HG03103 (cell line): ENCODE measurements at regions not wholly inside any gene's neighbourhood (a gene's known extent, or its start where the extent isn't known, plus 50 kb on each side); places are given as distances from the start of the nearest gene placed in this dataset.
"Not testable (repeated sequence)": the region's sequence is repeated elsewhere in the genome, so short reads cannot be mapped to it uniquely, and the experiment has no call there.

Experiments
- ATAC-seq: cut with Tn5 transposase; IDR thresholded peaks from one replicate; pipeline ENCODE4 v1.9.1; 2021; ENCODE audit warnings: low read depth; ENCODE audit not compliant: unreplicated experiment

GRCh38 chr5:29588236-29588635 is 1605.2 kb upstream of the CDH6 start:
- no peak for ATAC-seq

DNA sequence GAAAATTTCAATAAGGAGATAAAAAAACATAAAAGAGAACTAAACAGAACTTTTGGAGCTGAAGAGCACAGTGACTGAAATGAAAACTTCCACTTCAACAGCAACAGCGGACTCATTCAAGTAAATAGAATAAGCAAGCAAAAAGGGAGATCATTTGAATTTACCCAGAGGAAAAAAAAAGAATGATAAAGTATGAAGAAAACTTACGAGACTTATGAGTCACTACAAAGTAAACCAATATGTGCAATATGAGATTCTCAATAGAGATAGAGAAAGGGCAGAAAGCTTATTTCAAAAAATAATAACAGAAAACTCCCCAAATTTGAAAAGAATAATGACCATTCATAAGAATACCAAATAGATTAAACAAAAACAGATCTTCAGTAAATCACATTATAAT is 1605.7 kb upstream of the CDH6 start:
- no peak for ATAC-seq

DNA sequence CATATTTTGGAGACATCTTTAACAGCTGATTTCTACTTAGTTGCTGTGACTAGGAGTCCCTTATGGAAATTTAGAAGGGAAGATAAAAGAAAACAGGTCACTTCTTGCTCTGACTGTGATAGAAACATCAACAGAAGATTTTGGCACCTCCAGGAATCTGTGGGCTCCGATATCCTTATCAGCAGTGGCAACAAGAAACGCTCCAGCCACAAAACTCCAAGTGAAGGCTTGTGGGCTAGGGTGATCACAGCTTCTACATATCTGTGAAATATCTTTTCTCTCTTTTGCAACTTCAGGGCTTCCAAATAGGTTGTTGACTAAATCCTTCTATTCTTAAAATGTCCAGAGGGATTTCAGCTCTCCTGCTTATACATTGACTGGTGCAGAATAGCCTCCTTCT is 1625.5 kb upstream of the CDH6 start:
- no peak for ATAC-seq

DNA sequence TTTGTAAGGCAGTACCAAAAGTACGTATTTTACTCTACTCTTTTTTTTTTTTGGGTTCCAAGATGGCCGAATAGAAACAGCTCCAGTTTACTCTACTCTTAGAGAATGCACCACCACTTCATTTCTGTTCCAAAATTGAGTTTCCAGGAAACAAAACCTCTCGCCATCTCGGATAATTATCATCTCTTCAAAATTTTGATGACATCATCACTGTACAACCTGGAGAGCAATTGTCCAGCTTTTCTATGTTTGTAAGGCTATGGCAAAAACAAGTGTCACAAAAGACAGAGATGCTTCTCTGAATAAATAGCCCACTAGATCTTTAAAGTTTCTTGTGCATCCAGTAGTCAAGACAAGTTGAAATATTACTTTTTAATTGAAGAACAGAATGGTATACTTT is 1631.9 kb upstream of the CDH6 start:
- no peak for ATAC-seq

DNA sequence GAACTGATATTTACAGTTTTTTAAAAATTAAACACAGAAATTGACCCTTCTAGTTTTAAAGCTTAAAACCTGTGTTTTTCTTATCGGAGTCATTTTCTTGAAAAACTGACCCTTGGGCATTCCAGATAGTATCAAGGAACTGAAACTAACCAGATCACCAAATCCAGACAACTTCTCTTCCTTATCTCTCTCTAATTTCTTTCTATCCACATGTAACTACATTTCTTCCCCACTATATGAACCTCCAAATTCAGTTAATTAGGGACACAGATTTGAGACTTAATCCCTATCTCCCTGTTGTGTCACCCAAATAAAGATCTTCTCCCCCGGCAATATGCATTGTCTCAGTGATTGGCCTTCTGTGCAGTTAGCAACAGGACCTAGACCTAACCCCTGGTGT is 1643.0 kb upstream of the CDH6 start:
- ATAC-seq, result no peak

DNA sequence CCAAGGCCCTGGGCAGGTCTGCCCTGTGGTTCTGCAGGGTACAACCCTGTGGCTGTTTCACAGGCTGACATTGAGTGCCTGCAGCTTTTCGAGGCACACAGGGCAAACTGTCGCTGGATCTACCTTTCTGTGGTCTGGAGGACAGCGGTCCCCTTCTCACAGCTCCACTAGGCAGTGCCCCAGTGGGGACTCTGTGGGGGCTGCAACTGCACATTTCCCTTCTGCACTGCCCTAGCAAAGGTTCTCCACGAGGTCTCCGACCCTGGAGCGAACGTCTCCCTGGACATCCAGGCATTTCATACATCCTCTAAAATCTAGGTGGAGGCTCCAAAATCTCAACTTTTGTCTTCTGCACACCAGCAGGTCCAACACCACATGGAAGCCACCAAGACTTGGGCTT is 1645.2 kb upstream of the CDH6 start:
- no peak for ATAC-seq

DNA sequence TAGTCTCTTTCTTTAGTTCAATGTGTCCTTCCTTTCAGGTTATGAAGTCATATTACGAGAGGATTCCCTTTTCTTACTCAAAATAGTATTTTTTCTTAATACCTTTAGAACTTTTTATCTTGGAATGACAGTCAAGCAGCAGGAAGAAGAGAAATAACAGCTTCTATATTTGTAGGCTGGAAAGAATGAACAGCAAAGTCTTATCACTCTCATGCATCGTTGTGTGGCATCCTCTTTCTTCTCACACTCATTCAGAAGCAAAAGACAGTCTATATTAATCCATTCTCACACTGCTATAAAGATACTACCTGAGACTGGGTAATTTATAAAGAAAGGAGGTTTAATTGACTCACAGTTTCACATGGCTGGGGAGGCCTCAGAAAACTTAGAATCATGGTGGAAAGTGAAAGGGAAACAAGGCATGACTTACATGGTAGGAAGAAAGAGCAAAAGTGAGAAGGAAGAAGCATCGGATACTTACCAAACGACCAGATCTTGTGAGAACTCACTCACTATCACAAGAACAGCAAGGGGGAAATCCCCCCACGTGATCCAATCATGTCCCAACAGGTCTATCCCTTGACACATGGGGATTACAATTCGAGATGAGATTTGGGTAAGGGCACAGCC is 1646.1 kb upstream of the CDH6 start:
- ATAC-seq, result no peak

GRCh38 chr5:29543501-29543900 is 1650.0 kb upstream of the CDH6 start:
- no peak for ATAC-seq

DNA sequence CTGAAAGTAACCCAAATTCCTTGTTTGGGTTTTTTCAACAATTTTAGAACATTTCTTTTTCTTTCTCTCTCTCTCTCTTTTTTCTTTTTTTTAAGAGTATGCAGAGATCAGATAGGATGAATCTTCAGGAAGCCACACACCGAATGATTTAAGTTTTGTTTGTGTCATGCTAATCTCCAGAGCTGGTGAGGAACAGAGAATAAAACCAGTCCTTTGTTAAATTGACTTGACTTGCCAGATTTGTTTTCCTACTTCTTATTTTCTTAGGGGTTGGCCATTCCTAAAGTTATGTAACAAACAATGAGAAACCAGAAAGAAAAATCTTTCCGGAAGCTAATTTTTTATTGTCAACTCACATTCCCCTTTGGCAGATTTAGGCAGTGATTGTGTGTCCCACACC is 1669.3 kb upstream of the CDH6 start:
- ATAC-seq, result no peak

GRCh38 chr5:29518176-29518575 is 1675.3 kb upstream of the CDH6 start:
- no peak for ATAC-seq

- ATAC-seq, result no peak
These were observed 1677.3 kb upstream of the CDH6 start for GRCh38 chr5:29516224-29516623.

DNA sequence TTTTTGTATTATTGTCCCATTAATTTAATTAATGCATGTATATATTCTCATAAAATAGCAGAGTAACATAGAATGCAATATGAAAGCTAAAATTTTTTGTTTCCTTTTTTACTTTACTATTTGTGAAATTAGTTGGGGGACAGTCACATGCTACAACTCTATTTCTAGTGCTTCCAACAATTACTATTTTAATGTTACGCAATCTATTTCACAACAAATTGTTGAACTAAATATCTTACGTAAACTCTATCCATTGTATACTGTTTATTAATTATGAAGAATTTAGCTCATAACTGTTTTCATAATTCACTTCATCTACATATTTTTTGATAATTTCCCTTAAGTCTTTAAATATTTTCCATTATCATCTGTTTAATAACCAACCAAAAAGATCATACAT is 1685.4 kb upstream of the CDH6 start:
- ATAC-seq, result no peak

DNA sequence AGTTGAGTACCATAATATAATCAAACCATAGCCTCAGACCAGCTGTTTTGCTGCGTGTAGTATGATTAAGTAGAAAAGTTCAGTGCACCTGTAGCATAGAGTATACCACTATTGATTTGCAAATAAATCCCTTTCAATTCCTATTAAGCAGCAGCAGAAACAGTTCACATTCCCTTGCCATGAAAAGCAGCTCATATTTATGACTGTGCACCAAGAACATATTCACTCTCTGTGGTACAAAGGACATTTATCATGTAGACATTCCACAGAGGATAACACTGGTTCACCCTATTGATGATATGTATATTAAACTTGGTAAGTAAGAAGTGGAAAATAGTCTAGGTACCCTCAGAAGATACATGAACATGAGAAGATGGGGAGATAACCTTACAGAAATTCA is 1689.1 kb upstream of the CDH6 start:
- no peak for ATAC-seq

GRCh38 chr5:29498860-29499259 is 1694.6 kb upstream of the CDH6 start:
- no peak for ATAC-seq

DNA sequence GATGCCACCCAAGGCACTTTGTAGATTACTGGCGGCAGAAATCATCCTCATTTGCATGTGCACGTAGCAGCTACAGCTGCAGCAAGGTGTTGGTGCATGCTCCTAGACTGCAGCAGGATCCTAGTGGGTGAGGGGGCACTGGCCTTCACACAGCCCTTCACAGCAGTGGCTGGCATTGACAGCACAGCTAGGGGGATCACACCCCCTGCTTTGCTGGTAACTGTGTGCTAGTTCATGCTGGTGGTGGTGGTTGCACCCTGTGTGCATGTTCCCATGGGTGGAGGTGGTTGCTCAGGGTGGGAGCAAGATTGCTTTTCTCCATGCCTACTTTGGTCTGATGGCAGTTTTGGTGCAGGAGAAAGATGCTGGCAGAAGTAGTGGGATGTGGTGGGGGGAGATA is 1695.1 kb upstream of the CDH6 start:
- no peak for ATAC-seq

GRCh38 chr5:29485333-29485732 is 1708.2 kb upstream of the CDH6 start:
- no peak for ATAC-seq

- no peak for ATAC-seq
These were observed 1723.9 kb upstream of the CDH6 start for GRCh38 chr5:29469581-29469980.

DNA sequence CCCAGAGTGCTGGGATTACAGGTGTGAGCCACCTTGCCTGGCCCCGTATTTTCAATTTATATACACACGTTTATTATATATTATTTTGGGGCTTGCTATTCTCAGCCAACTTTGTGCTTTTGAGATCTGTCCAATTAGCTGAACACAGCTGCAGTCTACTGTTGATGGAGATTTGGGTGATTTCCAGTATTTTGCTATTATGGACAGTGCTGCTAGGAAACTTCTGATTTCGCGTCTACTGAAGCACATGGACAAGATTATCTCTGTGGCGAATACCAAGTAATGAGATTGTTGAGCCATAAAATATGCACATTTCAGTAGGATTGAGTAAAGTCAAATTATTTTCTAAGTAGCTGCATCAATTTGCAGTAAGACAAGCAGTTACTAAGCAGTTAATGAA is 1731.2 kb upstream of the CDH6 start:
- no peak for ATAC-seq

DNA sequence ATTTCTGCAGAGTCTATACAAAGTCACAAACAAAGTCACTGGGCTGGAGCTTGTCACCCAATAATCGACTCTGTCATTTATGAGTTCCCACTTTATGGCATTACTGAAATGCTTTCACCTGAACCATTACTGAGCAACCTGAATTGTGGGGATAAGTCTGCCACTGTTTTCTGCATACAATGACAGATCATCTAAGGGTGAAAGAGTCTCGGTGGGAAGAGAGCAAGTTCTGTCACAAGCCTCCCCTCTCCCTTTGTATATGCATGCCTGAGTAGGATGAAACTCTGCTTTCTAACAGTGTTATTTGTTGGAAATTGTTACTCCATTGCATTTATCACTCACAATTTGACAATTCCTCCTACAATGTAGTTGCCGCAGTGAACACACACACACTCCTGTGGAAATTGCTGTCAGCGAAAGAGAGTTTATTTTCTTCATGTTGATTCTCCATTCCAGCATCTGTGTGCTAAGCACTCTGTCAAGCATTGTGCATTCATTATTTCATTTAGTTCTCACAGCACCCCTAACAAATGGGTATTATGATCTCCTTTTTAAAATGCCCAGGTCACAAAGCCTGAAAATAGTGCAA is 1732.4 kb upstream of the CDH6 start:
- no peak for ATAC-seq

DNA sequence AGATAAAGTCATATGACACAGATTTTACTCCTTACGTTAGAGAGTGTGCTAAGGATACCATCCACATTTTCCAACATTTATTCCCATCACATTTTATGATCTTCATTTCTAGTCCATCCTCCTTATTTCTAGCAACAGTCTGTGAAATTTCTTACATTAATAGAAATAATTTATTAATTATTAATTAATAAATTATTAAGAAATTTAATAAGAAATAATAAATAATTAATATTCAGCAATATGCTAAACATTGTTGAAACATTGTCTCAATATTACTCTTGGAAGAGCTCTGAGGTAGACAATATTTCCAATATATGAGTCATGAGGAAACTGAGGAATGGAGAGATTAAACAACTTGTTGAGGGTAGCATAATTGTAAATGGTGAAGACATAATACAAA is 1742.5 kb upstream of the CDH6 start:
- not testable (repeated sequence) for ATAC-seq

- no peak for ATAC-seq
These were observed 1778.8 kb upstream of the CDH6 start for GRCh38 chr5:29414681-29415080.

DNA sequence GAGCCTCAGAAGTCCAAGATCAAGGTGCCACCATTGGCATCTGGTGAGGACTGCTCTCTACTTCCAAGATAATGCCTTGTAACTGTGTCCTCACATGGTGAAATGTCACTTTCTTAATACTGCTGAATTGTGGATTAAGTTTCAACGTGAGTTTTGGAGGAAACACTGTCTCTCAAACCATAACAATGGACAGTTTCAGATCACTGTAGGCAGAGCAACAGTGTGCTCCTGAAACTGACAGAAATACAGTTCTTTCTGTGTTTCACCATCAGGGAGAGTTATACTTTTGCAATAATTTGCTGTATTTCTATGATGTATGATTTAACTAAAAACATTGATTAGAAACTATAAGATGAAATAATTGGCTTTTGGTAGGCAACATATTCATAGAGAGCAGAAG is 1780.5 kb upstream of the CDH6 start:
- ATAC-seq, result no peak

DNA sequence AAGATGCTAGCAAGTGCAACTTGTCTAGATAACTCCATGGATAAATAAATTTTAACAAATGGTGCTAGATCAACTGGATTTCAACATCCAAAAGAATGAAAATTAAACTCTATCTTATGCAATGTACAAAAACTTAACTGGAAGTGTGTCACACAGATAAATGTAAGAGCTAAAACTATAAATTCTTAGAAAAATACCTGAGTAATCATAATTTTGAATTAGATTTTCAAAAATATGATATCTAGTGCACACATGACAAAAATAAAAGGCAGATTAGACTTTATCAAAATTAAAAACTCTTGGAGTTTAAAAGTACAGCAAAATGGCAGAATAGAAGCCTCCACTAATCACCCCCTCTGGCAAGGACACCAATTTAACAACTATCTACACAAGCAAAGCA is 1791.2 kb upstream of the CDH6 start:
- ATAC-seq, result no peak
